ENCODE measurements at regions not wholly inside any gene's neighbourhood (a gene's known extent, or its start where the extent isn't known, plus 50 kb on each side); places are given as distances from the start of the nearest gene placed in this dataset.

- Histone ChIP-seq H2BK120ac (ENCODE audit: low read depth, low read length) (no peak overlapping the region), H3K4me2 (ENCODE audit: insufficient read depth, low read length, poor library complexity, severe bottlenecking) (no peak overlapping the region), H3K4me1 (ENCODE audit: control insufficient read depth in 2 of 2, insufficient read depth in 1 of 2, low read depth in 1 of 2, low read length in 2 of 2) (no peaks in the 10 kb centered on the region), H3K4me3 (ENCODE audit: low read length in 2 of 2) (no peak overlapping the region), H3K18ac (ENCODE audit: low read length) (no peak overlapping the region), H3K36me3 (replicated peaks in 1 of 2; ENCODE audit: control insufficient read depth in 2 of 2, insufficient read depth in 2 of 2, low read length in 2 of 2) (no peaks in the 10 kb centered on the region), H3K79me1 (ENCODE audit: low read depth, low read length) (no peaks in the 10 kb centered on the region), H3K27me3 (ENCODE audit: control insufficient read depth in 3 of 3, insufficient read depth in 3 of 3, low read depth in 1 of 3, low read length in 3 of 3) (peaks cover 0 to 2% (median 0%) of the 10 kb centered on the region in 3 experiments), H2BK12ac (ENCODE audit: low read length) (no peak overlapping the region), H2BK15ac (ENCODE audit: low read length) (no peak overlapping the region), H3K9me3 (replicated peaks in 1 of 2; ENCODE audit: control insufficient read depth in 2 of 2, insufficient read depth in 1 of 2, low read depth in 1 of 2, low read length in 2 of 2) (no peaks in the 10 kb centered on the region), H3K23ac (ENCODE audit: low read depth, low read length, poor library complexity) (no peak overlapping the region), H2AFZ (ENCODE audit: low read length) (no peak overlapping the region), H2BK5ac (ENCODE audit: low read length) (no peak overlapping the region), H4K8ac (ENCODE audit: low read depth, low read length) (no peak overlapping the region), H3K9ac (ENCODE audit: low read depth, low read length, poor library complexity) (no peak overlapping the region), H2AK5ac (ENCODE audit: low read depth, low read length) (no peak overlapping the region), H3K4ac (ENCODE audit: low read length) (no peak overlapping the region), H3K14ac (ENCODE audit: low read length) (no peak overlapping the region), H4K91ac (ENCODE audit: low read depth, low read length, poor library complexity) (no peak overlapping the region), H3K27ac (replicated peaks; ENCODE audit: low read length) (no peak overlapping the region)
- no peak for DNase-seq (ENCODE audit: low spot score)
- no CpG with 5 or more reads among the region's 8 CpGs for WGBS, 2 donors (ENCODE audit: extremely low coverage in 2 of 2, insufficient read length in 2 of 2, insufficient replicate concordance in 1 of 2)
Measured at GRCh38 chr6:15952231-15953151, 176.4 kb upstream of the MYLIP start.

- no peak overlapping the region for H3K4ac ChIP-seq (ENCODE audit: low read length)
- no CpG with 5 or more reads among the region's 3 CpGs for WGBS, 2 donors (ENCODE audit: extremely low coverage in 2 of 2, insufficient read length in 2 of 2, insufficient replicate concordance in 1 of 2)
- no peak overlapping the region for H2BK120ac ChIP-seq (ENCODE audit: low read depth, low read length)
- H4K8ac ChIP-seq (ENCODE audit: low read depth, low read length), result no peak overlapping the region
- no peak overlapping the region for H2AK5ac ChIP-seq (ENCODE audit: low read depth, low read length)
- H3K9ac ChIP-seq (ENCODE audit: low read depth, low read length, poor library complexity), result no peak overlapping the region
- no peak overlapping the region for H2AFZ ChIP-seq (ENCODE audit: low read length)
- H2BK5ac ChIP-seq (ENCODE audit: low read length), result no peak overlapping the region
- no peaks in the 10 kb centered on the region for H3K36me3 ChIP-seq (replicated peaks in 1 of 2; ENCODE audit: control insufficient read depth in 2 of 2, insufficient read depth in 2 of 2, low read length in 2 of 2)
- H4K91ac ChIP-seq (ENCODE audit: low read depth, low read length, poor library complexity), result no peak overlapping the region
- no peaks in the 10 kb centered on the region for H3K79me1 ChIP-seq (ENCODE audit: low read depth, low read length)
- no peak overlapping the region for H3K14ac ChIP-seq (ENCODE audit: low read length)
- no peak overlapping the region for H2BK15ac ChIP-seq (ENCODE audit: low read length)
- DNase-seq (ENCODE audit: low spot score), result no peak
- H3K27me3 ChIP-seq (ENCODE audit: control insufficient read depth in 3 of 3, insufficient read depth in 3 of 3, low read depth in 1 of 3, low read length in 3 of 3), result peaks cover 0 to 2% (median 0%) of the 10 kb centered on the region in 3 experiments
- no peak overlapping the region for H3K23ac ChIP-seq (ENCODE audit: low read depth, low read length, poor library complexity)
- no peak overlapping the region for H3K18ac ChIP-seq (ENCODE audit: low read length)
- H3K4me3 ChIP-seq (ENCODE audit: low read length in 2 of 2), result no peak overlapping the region
- no peaks in the 10 kb centered on the region for H3K9me3 ChIP-seq (replicated peaks in 1 of 2; ENCODE audit: control insufficient read depth in 2 of 2, insufficient read depth in 1 of 2, low read depth in 1 of 2, low read length in 2 of 2)
- no peaks in the 10 kb centered on the region for H3K4me1 ChIP-seq (ENCODE audit: control insufficient read depth in 2 of 2, insufficient read depth in 1 of 2, low read depth in 1 of 2, low read length in 2 of 2)
- no peak overlapping the region for H3K27ac ChIP-seq (replicated peaks; ENCODE audit: low read length)
- H2BK12ac ChIP-seq (ENCODE audit: low read length), result no peak overlapping the region
- H3K4me2 ChIP-seq (ENCODE audit: insufficient read depth, low read length, poor library complexity, severe bottlenecking), result no peak overlapping the region
Measured at GRCh38 chr6:15950962-15951569, 177.8 kb upstream of the MYLIP start.

GRCh38 chr6:15949982-15950381, 178.9 kb upstream of the MYLIP start:
- no CpG with 5 or more reads among the region's 1 CpG for WGBS, 2 donors (ENCODE audit: extremely low coverage in 2 of 2, insufficient read length in 2 of 2, insufficient replicate concordance in 1 of 2)
- no peak for DNase-seq (ENCODE audit: low spot score)
- Histone ChIP-seq H3K9me3 (replicated peaks in 1 of 2; ENCODE audit: control insufficient read depth in 2 of 2, insufficient read depth in 1 of 2, low read depth in 1 of 2, low read length in 2 of 2) (no peaks in the 10 kb centered on the region), H2BK5ac (ENCODE audit: low read length) (no peak overlapping the region), H3K79me1 (ENCODE audit: low read depth, low read length) (no peaks in the 10 kb centered on the region), H2AK5ac (ENCODE audit: low read depth, low read length) (no peak overlapping the region), H3K4me1 (ENCODE audit: control insufficient read depth in 2 of 2, insufficient read depth in 1 of 2, low read depth in 1 of 2, low read length in 2 of 2) (no peaks in the 10 kb centered on the region), H3K18ac (ENCODE audit: low read length) (no peak overlapping the region), H3K36me3 (replicated peaks in 1 of 2; ENCODE audit: control insufficient read depth in 2 of 2, insufficient read depth in 2 of 2, low read length in 2 of 2) (no peaks in the 10 kb centered on the region), H4K91ac (ENCODE audit: low read depth, low read length, poor library complexity) (no peak overlapping the region), H3K14ac (ENCODE audit: low read length) (no peak overlapping the region), H3K23ac (ENCODE audit: low read depth, low read length, poor library complexity) (no peak overlapping the region), H3K9ac (ENCODE audit: low read depth, low read length, poor library complexity) (no peak overlapping the region), H4K8ac (ENCODE audit: low read depth, low read length) (no peak overlapping the region), H3K4ac (ENCODE audit: low read length) (no peak overlapping the region), H3K27me3 (ENCODE audit: control insufficient read depth in 3 of 3, insufficient read depth in 3 of 3, low read depth in 1 of 3, low read length in 3 of 3) (peaks cover 0 to 2% (median 0%) of the 10 kb centered on the region in 3 experiments), H3K4me3 (ENCODE audit: low read length in 2 of 2) (no peak overlapping the region), H3K27ac (replicated peaks; ENCODE audit: low read length) (no peak overlapping the region), H2BK15ac (ENCODE audit: low read length) (no peak overlapping the region), H2BK120ac (ENCODE audit: low read depth, low read length) (no peak overlapping the region), H2BK12ac (ENCODE audit: low read length) (no peak overlapping the region), H2AFZ (ENCODE audit: low read length) (no peak overlapping the region), H3K4me2 (ENCODE audit: insufficient read depth, low read length, poor library complexity, severe bottlenecking) (no peak overlapping the region)
